Panc1 (cell line): ENCODE measurements at regions not wholly inside any gene's neighbourhood (a gene's known extent, or its start where the extent isn't known, plus 50 kb on each side); places are given as distances from the start of the nearest gene placed in this dataset.

Experiments used
- CTCF ChIP-seq: fragments of 450-650 bp; IDR thresholded peaks from 2 replicates; pipeline ENCODE4 v1.5.1; 2017; ENCODE audit warnings: mild to moderate bottlenecking
- POLR2AphosphoS5 ChIP-seq: IDR thresholded peaks from 2 replicates; pipeline ENCODE4 v1.6.1; 2012; ENCODE audit warnings: mild to moderate bottlenecking, low read depth, low read length, moderate library complexity
- REST ChIP-seq, 2 experiments: IDR thresholded peaks; 2 replicates each; pipeline ENCODE4 v1.6.1; 2011 to 2012; ENCODE audit warnings: low read depth in 2 of 2, control low read depth in 1 of 2, low read length in 1 of 2, mild to moderate bottlenecking in 1 of 2, moderate library complexity in 1 of 2; ENCODE audit not compliant: insufficient read depth in 1 of 2
- SIN3A ChIP-seq: IDR thresholded peaks from 2 replicates; pipeline ENCODE4 v1.6.1; 2012; ENCODE audit warnings: low read depth, mild to moderate bottlenecking, low read length, moderate library complexity, borderline replicate concordance; ENCODE audit not compliant: insufficient read depth
- TCF7L2 ChIP-seq: IDR thresholded peaks from 2 replicates; pipeline ENCODE4 v1.6.1; 2011; ENCODE audit warnings: mild to moderate bottlenecking, low read depth, low read length, inconsistent platforms

GRCh38 chr1:38527373-38527966 lies 332.1 kb downstream of the RRAGC start:
- TF ChIP-seq CTCF, result no peak
- TF ChIP-seq SIN3A, result no peak
- TF ChIP-seq REST (IDR thresholded peaks at IDR 0.05; ENCODE audit: insufficient read depth in 1 of 2, low read depth in 2 of 2, low read length in 1 of 2), result no peak
- no peak for TF ChIP-seq POLR2AphosphoS5
- TF ChIP-seq TCF7L2, result no peak
